DOHH2 (cell line): ENCODE measurements at regions not wholly inside any gene's neighbourhood (a gene's known extent, or its start where the extent isn't known, plus 50 kb on each side); places are given as distances from the start of the nearest gene placed in this dataset.

Experiments
- H3F3A ChIP-seq: fragments of 200-600 bp; sonication (generic), shearing (Covaris generic); 2 replicates; pipeline ENCODE4 v1.6.0; 2016; ENCODE audit warnings: antibody characterized with exemption, mild to moderate bottlenecking; ENCODE audit not compliant: control insufficient read depth, insufficient read depth
- H3K27ac ChIP-seq: fragments of 200-600 bp; sonication (generic); 2 replicates; pipeline ENCODE4 v1.5.1; 2014; ENCODE audit warnings: low read depth, mild to moderate bottlenecking, low read length, moderate library complexity
- H3K27me3 ChIP-seq: fragments of 200-600 bp; sonication (generic); 2 replicates; pipeline ENCODE4 v1.6.1; 2014; ENCODE audit warnings: mild to moderate bottlenecking, low read length, mixed read lengths; ENCODE audit not compliant: control insufficient read depth
- H3K36me3 ChIP-seq: fragments of 200-600 bp; sonication (generic); 2 replicates; pipeline ENCODE4 v1.6.1; 2014; ENCODE audit warnings: mild to moderate bottlenecking, low read length, moderate library complexity, mixed read lengths; ENCODE audit not compliant: control insufficient read depth
- H3K4me1 ChIP-seq: fragments of 200-600 bp; sonication (generic); 2 replicates; pipeline ENCODE4 v1.6.1; 2014; ENCODE audit warnings: mild to moderate bottlenecking, low read length, mixed read lengths; ENCODE audit not compliant: control insufficient read depth
- H3K4me2 ChIP-seq: fragments of 200-600 bp; sonication (generic); 2 replicates; pipeline ENCODE4 v1.6.0; 2014; ENCODE audit warnings: mild to moderate bottlenecking, low read length, moderate library complexity
- H3K4me3 ChIP-seq: fragments of 200-600 bp; sonication (generic); 2 replicates; pipeline ENCODE4 v1.5.1; 2014; ENCODE audit warnings: mild to moderate bottlenecking, low read length, mixed read lengths
- H3K79me2 ChIP-seq: fragments of 200-600 bp; sonication (generic); 2 replicates; pipeline ENCODE4 v1.6.1; 2014; ENCODE audit warnings: mild to moderate bottlenecking, low read length, mixed read lengths; ENCODE audit not compliant: control insufficient read depth
- H3K9me2 ChIP-seq: fragments of 200-600 bp; sonication (generic); replicated peaks from 2 replicates; pipeline ENCODE4 v1.6.1; 2014; ENCODE audit warnings: mild to moderate bottlenecking, low read length, mixed read lengths; ENCODE audit not compliant: control insufficient read depth
- H3K9me3 ChIP-seq: fragments of 200-600 bp; sonication (generic); 2 replicates; pipeline ENCODE4 v1.6.1; 2014; ENCODE audit warnings: antibody characterized with exemption, low read length, mixed read lengths; ENCODE audit not compliant: control insufficient read depth, insufficient read depth
- H4K20me1 ChIP-seq: fragments of 200-600 bp; sonication (generic); 2 replicates; pipeline ENCODE4 v1.6.0; 2014; ENCODE audit warnings: low read depth, mild to moderate bottlenecking, antibody characterized with exemption, low read length, moderate library complexity; ENCODE audit not compliant: control insufficient read depth, insufficient read depth
- EZH2phosphoT487 ChIP-seq: fragments of 200-600 bp; sonication (generic); IDR thresholded peaks from 2 replicates; pipeline ENCODE4 v1.6.1; 2017; ENCODE audit warnings: borderline replicate concordance, mild to moderate bottlenecking, antibody characterized with exemption, low read length, moderate library complexity, mixed read lengths
- TF ChIP-seq, protein P1 (sequence below): fragments of 200-600 bp; sonication (generic); IDR thresholded peaks from one replicate; pipeline ENCODE4 v1.5.1; 2014; ENCODE audit warnings: antibody characterized with exemption, mild to moderate bottlenecking, low read depth, low read length; ENCODE audit not compliant: poor library complexity, severe bottlenecking

- Histone ChIP-seq H3K79me2 (no peaks in the 10 kb centered on the region), H3K9me2 (no peaks in the 10 kb centered on the region), H3K27me3 (no peaks in the 10 kb centered on the region), H3K4me3 (no peak overlapping the region), H3K4me1 (no peaks in the 10 kb centered on the region), H3K36me3 (no peaks in the 10 kb centered on the region), H3K9me3 (no peaks in the 10 kb centered on the region), H3F3A (no peaks in the 10 kb centered on the region), H3K4me2 (no peak overlapping the region), H3K27ac (no peak overlapping the region), H4K20me1 (no peaks in the 10 kb centered on the region)
- TF ChIP-seq, protein P1, sequence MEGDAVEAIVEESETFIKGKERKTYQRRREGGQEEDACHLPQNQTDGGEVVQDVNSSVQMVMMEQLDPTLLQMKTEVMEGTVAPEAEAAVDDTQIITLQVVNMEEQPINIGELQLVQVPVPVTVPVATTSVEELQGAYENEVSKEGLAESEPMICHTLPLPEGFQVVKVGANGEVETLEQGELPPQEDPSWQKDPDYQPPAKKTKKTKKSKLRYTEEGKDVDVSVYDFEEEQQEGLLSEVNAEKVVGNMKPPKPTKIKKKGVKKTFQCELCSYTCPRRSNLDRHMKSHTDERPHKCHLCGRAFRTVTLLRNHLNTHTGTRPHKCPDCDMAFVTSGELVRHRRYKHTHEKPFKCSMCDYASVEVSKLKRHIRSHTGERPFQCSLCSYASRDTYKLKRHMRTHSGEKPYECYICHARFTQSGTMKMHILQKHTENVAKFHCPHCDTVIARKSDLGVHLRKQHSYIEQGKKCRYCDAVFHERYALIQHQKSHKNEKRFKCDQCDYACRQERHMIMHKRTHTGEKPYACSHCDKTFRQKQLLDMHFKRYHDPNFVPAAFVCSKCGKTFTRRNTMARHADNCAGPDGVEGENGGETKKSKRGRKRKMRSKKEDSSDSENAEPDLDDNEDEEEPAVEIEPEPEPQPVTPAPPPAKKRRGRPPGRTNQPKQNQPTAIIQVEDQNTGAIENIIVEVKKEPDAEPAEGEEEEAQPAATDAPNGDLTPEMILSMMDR: no peak
- TF ChIP-seq EZH2phosphoT487: no peak
Observed at GRCh38 chr4:108311313-108311712, 142.6 kb upstream of the LEF1 start.

- Histone ChIP-seq H3K4me2 (no peak overlapping the region), H3K4me1 (no peaks in the 10 kb centered on the region), H3K79me2 (no peaks in the 10 kb centered on the region), H3F3A (no peaks in the 10 kb centered on the region), H4K20me1 (no peaks in the 10 kb centered on the region), H3K4me3 (no peak overlapping the region), H3K9me2 (no peaks in the 10 kb centered on the region), H3K27ac (no peak overlapping the region), H3K36me3 (no peaks in the 10 kb centered on the region), H3K27me3 (no peaks in the 10 kb centered on the region; the same call in 1 of the 2 replicates), H3K9me3 (no peaks in the 10 kb centered on the region)
- TF ChIP-seq EZH2phosphoT487: no peak
- TF ChIP-seq, protein P1: no peak
Observed at GRCh38 chr4:108303488-108304177, 134.9 kb upstream of the LEF1 start.

DNA sequence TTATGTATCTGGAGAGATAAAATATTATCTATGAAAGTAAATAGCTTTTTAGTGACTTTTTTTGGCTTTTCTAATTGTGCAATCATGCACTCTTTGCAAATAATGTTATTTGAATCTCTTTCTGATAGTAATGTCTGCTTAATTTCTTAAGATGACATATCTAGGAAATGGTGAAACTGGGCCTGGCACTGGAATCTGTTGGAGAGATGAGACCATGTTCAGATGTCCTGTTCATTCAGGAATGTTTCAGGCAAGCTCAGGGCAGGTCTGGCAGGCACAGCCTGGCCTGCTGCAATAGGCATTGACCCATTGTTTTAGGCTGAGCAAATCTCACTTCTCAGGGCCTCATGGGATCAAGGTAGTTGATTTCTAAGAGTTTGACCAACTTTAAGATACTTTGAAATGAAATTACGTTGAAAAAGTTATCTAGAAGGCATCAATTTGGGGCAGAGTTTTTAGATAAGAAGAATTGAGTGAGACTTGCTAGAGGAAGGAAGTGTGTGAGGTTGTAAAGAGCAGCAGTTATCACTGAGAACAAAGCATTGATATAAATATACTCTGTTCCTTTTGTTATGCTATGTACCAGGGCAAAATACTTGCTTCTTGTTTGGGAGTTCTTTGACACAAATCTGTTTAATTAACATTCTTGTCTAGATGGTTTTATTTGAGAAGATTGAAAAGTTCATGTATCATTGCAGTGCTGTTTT is 133.0 kb upstream of the LEF1 start:
- Histone ChIP-seq H3K4me1 (no peaks in the 10 kb centered on the region), H3K36me3 (no peaks in the 10 kb centered on the region), H3K27me3 (no peaks in the 10 kb centered on the region; the same call in 1 of the 2 replicates), H4K20me1 (no peaks in the 10 kb centered on the region), H3K79me2 (no peaks in the 10 kb centered on the region), H3K27ac (no peak overlapping the region), H3K9me2 (no peaks in the 10 kb centered on the region), H3K4me3 (no peak overlapping the region), H3K4me2 (no peak overlapping the region), H3F3A (no peaks in the 10 kb centered on the region), H3K9me3 (no peaks in the 10 kb centered on the region)
- TF ChIP-seq, protein P1: no peak
- TF ChIP-seq EZH2phosphoT487: no peak
